ENCODE measurements at regions not wholly inside any gene's neighbourhood (a gene's known extent, or its start where the extent isn't known, plus 50 kb on each side); places are given as distances from the start of the nearest gene placed in this dataset.
"Not testable (repeated sequence)": the region's sequence is repeated elsewhere in the genome, so short reads cannot be mapped to it uniquely, and the experiment has no call there.

DNA sequence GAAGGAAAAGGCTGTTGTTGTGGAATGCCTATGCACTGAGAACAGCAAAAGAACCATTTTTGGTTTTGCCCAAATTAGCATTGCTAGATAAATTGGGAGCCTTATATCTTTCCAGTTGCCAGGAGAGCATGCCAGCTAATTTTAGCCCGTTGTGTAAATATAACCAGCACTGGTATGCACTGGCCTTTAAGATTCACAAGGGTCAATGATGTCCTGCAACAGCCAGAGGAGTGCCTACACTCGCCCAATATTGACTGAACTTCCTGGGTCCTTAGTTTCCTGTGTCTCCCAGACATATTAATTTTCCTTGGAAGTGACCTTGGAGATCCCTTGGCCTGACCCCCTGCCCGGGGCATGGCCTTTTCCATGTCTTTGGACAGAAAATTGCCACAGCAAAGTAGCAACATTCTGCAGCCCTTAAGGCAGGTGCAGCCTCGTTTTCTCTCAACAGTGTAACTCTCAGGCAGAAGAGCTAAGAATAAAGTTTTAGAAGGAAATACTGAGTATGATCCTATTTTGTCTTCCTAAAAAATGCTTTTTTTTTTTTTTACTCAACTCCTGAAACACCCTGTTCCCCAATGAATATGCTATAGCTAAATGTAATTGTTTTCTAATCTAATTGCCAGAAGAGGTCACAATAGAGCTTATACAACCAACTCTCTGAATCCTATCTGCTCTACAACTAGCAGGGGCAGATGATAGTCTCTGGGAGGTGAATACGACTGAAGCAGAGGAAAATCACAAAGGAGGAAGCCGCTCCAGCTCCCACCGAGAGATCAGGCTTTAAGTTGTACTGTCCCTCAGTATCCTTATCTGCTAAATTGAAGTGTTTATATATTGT, 131.9 kb upstream of the PCGF5 start:
- no peak for DNase-seq (ENCODE audit: low read depth)

DNA sequence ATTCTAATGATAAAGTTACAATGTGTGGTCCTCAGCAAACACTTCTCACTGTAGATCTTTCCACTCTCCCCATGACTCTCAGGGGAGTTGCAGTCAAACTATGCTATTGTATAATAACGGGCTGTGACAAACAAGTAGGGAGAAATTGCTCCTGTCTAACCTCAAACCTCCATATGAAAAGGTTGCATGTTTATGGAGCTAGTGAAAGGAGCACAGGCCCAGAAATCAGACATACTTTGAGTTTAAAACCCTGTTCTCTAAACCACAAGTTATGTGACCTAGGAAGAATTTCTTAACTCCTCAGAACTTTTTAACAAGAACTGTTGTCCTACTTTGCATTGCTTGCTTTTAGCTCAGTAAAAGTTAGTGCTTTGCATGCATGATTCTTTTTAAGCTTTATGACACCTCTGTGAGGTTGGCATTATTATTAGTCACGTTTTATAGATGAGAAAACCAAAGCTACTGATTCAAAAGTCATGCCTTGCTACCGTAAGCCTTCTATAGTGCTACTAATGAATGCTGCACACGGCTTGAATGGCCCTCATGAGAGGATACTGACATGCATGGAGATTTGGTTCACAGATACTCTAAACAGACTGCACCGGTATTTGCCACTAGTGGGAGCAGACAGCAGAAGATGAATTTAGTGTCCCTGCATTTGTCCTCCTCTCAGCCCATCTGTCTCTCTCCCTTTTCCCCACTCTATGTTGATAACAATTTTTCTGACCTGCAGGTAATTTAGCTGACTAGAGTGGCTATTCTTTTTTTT, 129.5 kb upstream of the PCGF5 start:
- DNase-seq (ENCODE audit: low read depth), result no peak

DNA sequence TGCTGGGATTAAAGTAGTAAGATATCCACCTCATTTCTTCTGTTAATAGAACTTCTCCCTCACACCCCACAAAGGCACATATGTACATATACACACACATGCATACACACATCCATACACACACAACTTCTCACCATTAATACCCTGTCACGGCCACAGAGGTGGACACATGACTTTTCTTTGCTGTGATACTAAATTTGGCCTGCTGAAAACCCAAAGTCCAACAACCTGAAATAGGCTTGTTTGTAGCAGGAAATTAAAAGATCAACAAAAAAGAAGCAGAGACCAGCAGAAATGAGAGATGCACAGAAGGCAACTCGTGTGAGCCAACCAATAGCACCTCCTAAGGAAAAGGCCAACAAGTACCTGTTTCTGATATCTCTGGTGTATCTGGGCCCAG, 128.7 kb upstream of the PCGF5 start:
- no peak for DNase-seq (ENCODE audit: low read depth)

DNA sequence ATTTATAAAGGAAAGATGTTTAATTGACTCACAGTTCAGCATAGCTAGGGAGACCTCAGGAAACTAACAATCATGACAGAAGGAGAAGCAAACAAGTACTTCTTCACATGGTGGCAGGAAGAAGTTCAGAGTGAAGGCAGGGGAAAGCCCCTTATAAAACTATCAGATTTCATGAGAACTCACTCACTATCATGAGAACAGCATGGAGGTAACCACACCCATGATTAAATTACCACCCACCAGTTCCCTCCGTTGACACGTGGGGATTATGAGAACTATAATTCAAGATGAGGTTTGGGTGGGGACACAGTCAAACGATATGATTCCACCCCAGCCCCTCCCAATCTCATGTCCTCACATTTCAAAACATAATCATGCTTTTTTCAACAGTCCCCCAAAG, 124.2 kb upstream of the PCGF5 start:
- no peak for DNase-seq (ENCODE audit: low read depth)

DNA sequence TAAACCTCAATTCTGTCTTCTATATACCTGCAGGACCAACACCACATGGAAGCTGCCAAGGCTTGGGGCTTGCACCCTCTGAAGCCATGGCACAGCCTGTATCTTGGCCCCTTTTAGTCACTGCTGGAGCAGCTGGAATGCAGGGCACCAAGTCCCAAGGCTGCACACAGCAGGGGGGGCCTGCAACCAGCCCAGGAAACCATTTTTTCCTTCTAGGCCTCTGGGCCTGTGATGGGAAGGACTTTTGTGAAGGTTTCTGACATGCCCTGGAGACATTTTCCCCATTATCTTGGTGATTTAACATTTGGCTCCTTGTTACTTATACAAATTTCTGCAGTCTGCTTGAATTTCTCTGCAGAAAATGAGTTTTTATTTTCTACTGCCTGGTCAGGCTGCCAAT, 123.2 kb upstream of the PCGF5 start:
- DNase-seq (ENCODE audit: low read depth), result no peak

DNA sequence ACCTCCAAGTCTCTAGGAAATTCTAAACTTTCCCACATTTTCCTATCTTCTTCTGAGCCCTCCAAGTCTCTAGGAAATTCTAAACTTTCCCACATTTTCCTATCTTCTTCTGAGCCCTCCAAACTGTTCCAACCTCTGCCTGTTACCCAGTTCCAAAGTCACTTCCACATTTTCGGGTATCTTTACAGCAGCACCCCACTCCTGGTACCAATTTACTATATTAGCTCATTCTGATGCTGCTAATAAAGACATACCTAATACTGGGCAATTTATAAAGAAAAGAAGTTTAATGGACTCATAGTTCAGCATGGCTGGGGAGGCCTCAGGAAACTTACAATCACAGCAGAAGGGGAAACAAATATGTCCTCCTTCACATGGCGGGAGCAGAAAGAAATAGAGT, 122.4 kb upstream of the PCGF5 start:
- not testable (repeated sequence) for DNase-seq (ENCODE audit: low read depth)

DNA sequence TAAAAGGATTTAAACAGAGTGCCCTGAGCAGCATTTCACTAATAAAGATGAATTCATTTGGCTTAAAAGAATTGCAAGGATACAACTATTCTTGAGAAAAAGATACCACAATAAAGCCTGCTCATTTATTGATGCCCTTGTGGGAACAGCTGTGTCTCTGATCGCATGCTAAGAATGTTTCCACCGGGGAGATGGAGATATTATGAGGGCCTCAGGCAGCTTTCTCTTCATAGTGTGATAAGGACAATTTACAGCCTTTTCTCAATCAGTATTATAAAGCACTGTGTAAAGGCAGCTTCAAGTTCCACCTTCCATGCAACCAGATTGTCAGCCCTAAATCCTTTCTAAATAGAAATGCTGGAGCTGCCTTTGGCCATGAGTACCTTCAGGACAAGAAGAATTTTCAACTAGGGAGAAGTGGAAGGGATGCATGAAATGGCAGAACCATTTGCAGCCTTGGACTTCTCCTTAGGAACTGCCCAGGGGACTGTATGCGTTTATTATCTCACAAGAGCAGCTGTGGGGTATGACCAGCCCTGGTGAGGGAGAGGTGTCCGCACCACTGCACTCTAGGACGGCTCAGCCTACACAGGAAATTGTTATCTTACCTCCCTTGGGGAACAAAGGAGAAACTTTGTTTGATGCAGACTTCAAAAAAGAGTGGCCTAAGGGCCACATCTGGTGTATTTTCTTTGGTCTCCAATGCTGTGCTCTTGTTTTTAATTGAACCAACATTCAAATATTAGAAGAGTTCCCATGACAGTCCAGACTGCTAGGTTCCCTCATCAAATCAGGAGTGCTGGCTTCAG, 116.9 kb upstream of the PCGF5 start:
- DNase-seq (ENCODE audit: low read depth), result no peak

DNA sequence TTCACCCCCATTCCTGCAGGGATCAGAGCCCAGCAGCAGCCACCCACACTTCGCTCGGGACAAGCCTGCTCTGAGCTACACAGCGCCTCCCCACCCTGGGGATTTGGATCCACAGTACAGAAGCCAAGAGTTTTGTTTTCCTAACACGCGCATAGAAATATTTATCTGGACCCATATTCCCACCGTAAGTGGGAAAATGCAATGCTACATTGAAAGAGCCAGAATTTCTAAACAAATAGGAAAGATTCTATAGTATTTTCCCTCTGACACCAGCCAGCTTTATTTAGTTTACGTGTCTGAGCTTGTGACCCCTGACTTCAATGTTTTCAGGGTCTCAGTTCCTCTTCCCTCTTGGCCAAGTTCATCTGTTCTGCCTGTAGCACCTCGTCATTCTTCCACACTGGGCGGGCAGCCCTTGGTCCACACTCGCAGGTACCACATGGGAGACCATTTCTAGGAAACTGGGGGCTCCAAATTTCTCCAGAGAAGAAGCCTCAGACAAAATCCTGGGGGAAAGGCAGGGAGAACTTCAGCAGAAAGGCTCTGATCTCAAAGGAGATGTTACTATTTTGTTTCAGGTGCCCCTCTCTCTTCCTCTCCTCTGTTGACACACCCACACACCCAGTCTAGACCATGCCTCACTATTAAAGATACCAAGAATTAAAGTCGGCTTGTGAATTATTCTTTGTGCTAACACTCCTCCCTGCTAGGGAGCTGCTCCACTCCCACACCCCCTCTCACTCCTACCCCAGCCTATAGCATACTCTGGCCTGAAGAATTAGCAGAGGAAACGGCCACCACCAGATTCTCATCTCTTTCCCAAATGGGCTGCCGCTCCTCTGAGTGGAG, 116.0 kb upstream of the PCGF5 start:
- no peak for DNase-seq (ENCODE audit: low read depth)

DNA sequence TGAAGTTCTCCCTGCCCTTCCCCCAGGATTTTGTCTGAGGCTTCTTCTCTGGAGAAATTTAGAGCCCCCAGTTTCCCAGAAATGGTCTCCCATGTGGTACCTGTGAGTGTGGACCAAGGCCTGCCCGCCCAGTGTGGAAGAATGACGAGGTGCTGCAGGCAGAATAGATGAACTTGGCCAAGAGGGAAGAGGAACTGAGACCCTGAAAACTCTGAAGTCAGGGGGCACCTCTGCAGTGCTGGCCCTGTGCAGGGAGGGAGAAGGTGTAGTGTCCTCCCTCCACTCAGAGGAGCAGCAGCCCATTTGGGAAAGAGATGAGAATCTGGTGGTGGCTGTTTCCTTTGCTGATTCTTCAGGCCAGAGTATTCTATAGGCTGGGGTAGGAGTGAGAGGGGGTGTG, 115.2 kb upstream of the PCGF5 start:
- no peak for DNase-seq (ENCODE audit: low read depth)

DNA sequence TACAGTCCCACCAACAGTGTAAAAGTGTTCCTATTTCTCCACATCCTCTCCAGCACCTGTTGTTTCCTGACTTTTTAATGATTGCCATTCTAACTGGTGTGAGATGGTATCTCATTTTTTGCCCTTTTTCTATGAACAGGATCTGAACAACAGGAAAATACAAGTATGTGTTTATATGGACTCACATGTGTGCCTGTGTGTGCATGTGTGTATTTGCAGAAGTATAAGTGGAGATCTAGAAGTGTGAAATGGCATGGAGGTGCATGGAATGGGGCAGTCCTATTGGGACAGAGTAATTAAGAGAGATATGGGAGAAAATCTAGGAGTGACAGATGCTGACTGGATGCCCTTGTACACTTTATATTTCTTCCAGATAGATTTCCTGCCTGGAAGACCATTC, 111.6 kb upstream of the PCGF5 start:
- DNase-seq (ENCODE audit: low read depth), result no peak

DNA sequence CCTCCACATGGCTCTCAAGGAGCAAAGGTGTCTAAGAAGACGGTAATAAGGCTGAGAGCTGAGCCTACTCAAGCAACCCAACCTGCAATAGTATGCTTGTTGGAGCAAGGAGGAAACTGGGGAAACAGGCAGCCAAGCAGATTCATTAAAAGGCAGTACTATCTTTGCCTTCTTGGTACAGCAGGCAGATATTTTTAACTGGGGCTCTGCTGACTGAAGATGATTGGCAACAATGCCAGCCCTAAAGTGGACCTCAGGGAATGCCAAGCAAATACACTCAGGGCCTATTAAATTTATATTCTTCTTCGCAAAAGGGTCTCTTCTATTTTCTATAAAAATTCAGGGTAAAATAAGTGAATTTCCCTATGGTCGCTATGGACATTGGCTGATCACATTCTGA, 109.4 kb upstream of the PCGF5 start:
- DNase-seq (ENCODE audit: low read depth), result no peak

DNA sequence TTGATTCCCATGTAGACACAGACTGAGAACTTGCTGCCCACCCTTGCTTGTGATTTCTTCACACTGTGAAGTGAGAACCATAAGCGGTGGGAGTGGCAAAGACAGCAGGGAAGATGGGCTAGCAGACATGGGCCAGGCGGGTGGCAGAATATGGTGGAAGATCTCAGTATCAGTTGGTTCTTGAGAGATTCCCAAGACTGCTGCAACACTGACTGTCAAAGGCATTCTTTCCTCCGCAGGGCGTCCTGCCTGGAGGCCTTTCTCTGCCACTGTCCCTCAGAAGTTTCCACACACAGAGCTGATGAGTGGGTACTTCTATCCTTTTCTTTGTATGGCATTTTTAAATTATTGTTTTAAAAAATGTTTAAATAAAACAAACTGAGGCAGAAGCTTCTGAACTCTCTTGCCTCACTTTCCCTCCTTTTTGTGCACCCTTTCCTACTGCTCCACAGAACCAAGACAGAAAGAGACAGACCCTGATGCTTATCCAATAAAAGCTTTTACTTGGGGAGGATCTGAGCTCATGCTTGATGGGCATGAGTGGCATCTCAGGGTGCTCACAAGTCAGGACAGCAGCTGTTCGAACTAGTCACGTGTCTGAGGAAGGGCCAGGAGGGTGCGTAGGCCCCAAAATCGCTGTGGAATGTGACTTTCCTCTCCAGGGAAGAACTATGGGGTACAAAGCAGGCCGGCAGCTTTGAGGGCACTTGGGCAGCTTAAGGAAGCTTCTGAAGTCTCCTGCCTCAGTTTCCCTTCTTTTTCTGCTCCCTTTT, 104.7 kb upstream of the PCGF5 start:
- no peak for DNase-seq (ENCODE audit: low read depth)

DNA sequence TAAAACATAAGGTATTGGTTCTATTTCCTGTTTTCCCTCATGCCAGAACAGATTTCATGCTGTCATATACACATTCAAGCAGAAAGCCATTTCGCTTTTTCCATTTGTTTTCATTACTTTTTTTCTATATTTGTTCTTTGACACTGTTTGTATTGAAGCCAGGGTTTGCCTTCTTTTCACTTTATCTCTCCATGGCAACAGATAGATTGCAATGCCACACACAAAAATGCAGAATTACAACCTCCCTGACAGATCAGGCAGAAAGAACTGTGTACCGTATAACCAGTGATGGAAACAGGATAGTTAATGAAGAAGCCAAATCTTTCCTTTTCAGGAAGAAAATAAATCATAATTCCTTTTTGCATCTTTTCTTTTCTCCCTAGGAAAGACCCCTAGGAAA, 103.0 kb upstream of the PCGF5 start:
- no peak for DNase-seq (ENCODE audit: low read depth)

DNA sequence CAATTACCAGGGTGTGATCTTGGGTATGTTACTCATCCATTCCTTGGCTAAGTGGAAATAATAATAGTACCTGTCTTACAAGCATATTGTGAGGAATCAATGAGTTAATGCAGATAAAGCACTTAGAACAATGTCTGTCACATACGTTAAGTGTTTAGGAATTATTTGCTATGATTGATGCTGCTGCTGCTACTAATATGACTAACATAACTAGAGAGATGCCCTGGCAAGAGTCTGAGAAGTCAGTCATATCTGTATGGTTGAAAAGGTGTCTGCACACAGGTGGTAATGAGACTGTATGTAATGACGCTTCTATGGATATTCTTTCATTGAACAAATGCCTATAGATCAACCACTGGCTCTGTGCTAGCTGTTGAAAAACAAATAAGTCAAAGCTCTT, 100.1 kb upstream of the PCGF5 start:
- DNase-seq (ENCODE audit: low read depth), result no peak

DNA sequence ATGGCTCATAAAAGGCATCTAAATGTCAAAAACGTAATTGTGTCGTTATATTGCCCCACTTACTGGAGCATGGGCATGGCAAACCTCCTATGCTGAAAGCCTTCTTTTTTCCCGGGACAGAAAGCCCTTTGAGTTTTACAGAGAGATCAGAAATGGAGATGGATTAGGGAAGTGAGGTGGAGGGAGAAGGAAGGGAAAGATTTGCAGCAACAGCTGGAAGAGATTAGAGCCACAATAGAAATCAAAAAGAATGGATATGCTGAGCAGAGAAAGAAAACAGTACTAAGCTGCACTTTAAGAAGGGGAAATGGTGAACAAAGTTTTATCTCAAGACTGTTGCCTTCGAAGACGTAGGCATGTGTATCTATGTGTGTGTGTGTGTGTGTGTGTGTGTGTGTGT, 97.2 kb upstream of the PCGF5 start:
- no peak for DNase-seq (ENCODE audit: low read depth)

DNA sequence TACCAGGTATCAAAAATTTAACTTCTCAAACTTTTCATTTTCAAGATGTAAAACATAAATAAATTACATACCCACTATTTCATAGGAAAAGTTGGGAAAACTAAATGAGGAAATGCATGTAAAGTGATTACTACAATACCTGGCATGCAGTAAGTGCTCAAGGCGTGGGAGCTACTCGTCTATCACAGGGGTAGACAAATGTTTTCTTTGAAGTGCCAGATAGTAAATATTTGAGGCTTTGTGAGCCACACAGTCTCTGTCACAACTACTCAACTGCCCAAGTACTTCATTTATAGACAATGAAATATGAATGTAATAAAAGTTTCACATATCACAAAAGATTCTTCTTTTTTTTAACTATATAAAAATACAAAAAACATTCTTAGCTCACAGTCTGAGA, 96.4 kb upstream of the PCGF5 start:
- no peak for DNase-seq (ENCODE audit: low read depth)

DNA sequence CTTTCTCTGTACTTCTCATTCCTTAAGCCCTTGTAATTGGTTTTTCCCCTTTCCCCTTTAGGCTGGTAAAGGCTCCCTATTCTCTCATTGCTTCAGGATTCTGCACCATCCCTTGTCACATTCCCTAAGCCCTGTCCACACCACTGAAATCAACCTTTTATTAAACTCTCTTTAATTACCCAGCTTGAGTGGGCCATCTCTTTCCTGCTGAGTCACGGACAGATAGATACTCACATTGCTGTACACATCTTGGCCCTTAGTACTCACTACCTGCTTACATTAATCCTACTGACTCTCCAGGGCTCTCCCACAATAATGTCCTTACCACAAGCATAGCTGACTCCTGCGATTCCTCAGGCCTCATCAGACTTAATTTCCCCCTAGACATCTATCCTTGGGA, 94.0 kb upstream of the PCGF5 start:
- DNase-seq (ENCODE audit: low read depth), result no peak

DNA sequence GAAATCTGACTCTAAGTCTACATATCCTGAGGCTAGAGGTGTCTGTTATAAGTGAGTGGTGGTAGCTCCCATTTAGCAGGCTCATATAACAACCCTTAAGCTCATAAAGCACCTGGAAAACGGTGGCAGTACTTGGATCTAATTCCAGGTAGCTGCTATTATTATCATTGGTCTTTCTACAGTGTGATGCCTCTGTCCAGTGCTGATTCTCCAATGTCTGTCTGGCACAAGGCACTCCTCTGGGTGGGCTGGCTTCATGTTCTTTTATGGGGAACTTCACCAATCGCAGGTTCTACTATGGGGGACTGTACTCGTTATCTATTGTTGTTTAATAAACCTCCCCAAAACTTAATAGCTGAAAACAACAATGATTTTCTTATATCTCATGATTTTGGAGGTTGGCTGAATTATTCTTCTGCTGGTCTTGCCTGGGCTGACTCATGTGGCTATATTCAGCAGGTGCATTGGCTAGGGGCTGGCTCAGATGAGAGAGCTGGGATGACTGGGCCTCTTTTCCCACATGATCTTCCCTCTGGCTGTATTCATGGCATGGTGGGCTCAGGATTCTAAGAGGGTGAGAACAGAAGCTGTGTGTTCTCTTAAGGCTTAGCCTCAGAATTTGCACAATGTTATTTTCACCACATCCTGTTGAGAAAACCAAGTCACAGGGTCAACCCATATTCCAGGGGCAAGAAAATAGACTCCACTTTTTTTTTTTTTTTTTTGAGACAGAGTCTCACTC, 93.0 kb upstream of the PCGF5 start:
- DNase-seq (ENCODE audit: low read depth), result no peak

DNA sequence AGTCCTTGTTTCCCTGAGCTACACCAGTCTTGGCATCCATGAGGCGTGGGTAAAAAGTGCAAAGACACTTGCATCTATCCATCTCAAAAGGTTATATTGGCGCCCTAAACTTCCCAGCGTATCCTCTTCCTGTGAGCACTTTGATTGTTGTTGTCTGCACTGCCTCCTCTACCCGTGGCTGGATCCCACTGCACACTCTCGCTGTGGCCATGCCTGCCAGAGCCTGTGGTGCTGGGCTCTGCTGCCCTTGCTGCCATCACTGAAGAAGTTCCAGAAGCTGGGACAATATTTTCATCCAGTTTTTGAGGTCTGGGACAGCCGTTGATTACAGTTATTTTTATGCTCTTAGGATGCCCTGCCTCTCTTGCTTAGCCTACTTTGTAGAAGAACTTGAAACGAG, 85.3 kb upstream of the PCGF5 start:
- no peak for DNase-seq (ENCODE audit: low read depth)

DNA sequence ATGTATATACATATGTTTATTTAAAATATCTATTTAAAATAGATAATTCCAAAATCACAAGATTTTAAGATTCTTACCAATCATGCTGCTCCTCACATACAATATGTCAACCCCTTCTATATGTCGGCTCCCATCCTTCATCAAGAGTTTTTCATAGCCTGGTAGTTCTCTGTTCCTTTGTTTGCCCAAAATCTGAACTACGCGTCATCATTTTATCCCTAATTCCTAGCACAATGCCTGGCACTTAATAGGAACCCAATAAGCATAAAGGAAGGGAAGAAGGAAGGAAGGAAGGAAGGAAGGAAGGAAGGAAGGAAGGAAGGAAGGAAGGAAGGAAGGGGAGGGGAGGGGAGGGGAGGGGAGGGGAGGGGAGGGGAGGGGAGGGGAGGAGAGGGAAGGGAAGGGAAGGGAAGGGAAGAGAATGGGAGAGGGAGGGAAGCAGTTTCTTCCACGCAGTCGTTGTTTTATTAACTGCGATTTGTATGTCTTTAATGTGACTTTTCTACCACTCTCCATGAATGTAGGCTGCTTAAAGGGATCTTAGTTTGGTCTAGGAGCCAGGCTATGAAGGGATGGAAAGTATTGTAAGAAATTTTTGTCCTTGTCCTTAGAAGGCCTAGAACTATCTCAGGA, 83.3 kb upstream of the PCGF5 start:
- DNase-seq (ENCODE audit: low read depth), result no peak
